Gastroesophageal sphincter (tissue), 3 donors: ENCODE measurements at regions not wholly inside any gene's neighbourhood (a gene's known extent, or its start where the extent isn't known, plus 50 kb on each side); places are given as distances from the start of the nearest gene placed in this dataset.

Source experiments
- CTCF ChIP-seq, 4 experiments: fragments of 200-600 bp in 2 of 4; fragments of 450-650 bp in 2 of 4; sonication (generic) in 1 of 4; IDR thresholded peaks; one replicate each; pipeline ENCODE4 v1.5.1; 2017 to 2019; ENCODE audit warnings: antibody characterized with exemption in 4 of 4, mild to moderate bottlenecking in 2 of 4, moderate library complexity in 2 of 4
- POLR2AphosphoS5 ChIP-seq: sonication (generic); formaldehyde crosslinking; IDR thresholded peaks from one replicate; pipeline ENCODE4 v1.6.1; 2017; ENCODE audit warnings: antibody characterized with exemption

- TF ChIP-seq CTCF (IDR thresholded peaks at IDR 0.05) (no peak), POLR2AphosphoS5 (no peak)
These were observed 388.1 kb downstream of the SLC4A3 start for GRCh38 chr2:220015576-220015975.
